Brain microvascular endothelial cell (primary cell): ENCODE measurements at regions not wholly inside any gene's neighbourhood (a gene's known extent, or its start where the extent isn't known, plus 50 kb on each side); places are given as distances from the start of the nearest gene placed in this dataset.
"Not testable (repeated sequence)": the region's sequence is repeated elsewhere in the genome, so short reads cannot be mapped to it uniquely, and the experiment has no call there.

Experiments
- DNase-seq: peaks from one replicate; pipeline ENCODE4 v3.0.0-alpha.2; 2020
- H3K27ac ChIP-seq: fragments of 250-450 bp; sonication (Bioruptor Pico); 2 replicates; pipeline ENCODE4 v1.5.1; 2020; ENCODE audit warnings: mild to moderate bottlenecking, moderate library complexity
- H3K27me3 ChIP-seq: fragments of 250-450 bp; sonication (Bioruptor Pico); replicated peaks from 2 replicates; pipeline ENCODE4 v1.5.1; 2020; ENCODE audit warnings: mild to moderate bottlenecking
- H3K36me3 ChIP-seq: fragments of 250-450 bp; sonication (Bioruptor Pico); replicated peaks from 2 replicates; pipeline ENCODE4 v1.5.1; 2020; ENCODE audit warnings: mild to moderate bottlenecking
- H3K4me3 ChIP-seq: 2 replicates; pipeline ENCODE4 v1.5.1; 2011; ENCODE audit warnings: low read depth, mild to moderate bottlenecking, control low read depth, low read length, moderate library complexity
- CTCF ChIP-seq: IDR thresholded peaks from 2 replicates; pipeline ENCODE4 v1.5.1; 2011; ENCODE audit warnings: low read depth, mild to moderate bottlenecking, moderate library complexity, low read length, control low read depth, inconsistent platforms; ENCODE audit errors: missing control alignments
- in situ Hi-C: cut with HindIII; loops from 2 replicates; pipeline ENCODE4 v1.10.0; 2017; ENCODE audit warnings: low sequenced_read_pairs, low pct_ligation_motif_present

DNA sequence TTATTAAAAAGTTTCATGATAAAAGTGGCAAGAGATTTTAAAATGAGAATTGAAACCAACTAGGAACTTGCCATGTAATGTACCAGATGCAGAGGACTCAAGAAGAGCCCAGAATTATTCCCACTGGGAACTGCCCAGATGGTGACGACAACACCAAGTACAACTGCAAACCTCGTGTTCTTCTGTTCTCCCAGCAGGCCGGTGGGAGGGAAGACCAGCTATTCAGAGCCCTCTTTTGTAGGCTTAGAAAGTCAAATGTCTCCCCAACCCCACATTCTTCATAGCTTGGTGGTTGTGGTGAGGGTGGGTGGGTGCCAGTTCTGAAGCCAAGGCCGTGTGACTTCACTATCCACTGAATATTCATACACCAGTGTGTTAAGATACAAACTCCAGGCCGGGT lies 54.3 kb upstream of the ITGB1 start:
- no peak for TF ChIP-seq CTCF
- Histone ChIP-seq H3K27ac (no peak overlapping the region), H3K27me3 (no peaks in the 10 kb centered on the region), H3K4me3 (no peak overlapping the region), H3K36me3 (no peaks in the 10 kb centered on the region)
- DNase-seq = no peak
- in situ Hi-C loops = loop anchor here (25.0 kb wide), 1 partner anchor 225 kb away; no protein-coding TSS in a partner anchor

- no peaks in the 10 kb centered on the region for H3K36me3 ChIP-seq
- H3K27me3 ChIP-seq = no peaks in the 10 kb centered on the region
- H3K4me3 ChIP-seq = no peak overlapping the region
- in situ Hi-C loops = loop anchor here (25.0 kb wide), 1 partner anchor 223 kb away; no protein-coding TSS in a partner anchor
- DNase-seq = peak; percentile 70
- H3K27ac ChIP-seq = peak overlapping the region; percentile 61
- TF ChIP-seq CTCF = peak; percentile 73
These were observed 52.4 kb upstream of the ITGB1 start for GRCh38 chr10:33010132-33011037.

- no peak overlapping the region for H3K4me3 ChIP-seq
- no peak for DNase-seq
- peak overlapping the region; percentile 61 for H3K27ac ChIP-seq
- no peaks in the 10 kb centered on the region for H3K36me3 ChIP-seq
- no peaks in the 10 kb centered on the region for H3K27me3 ChIP-seq
- no peak for TF ChIP-seq CTCF
- in situ Hi-C loops = loop anchor here (25.0 kb wide), 1 partner anchor 222 kb away; no protein-coding TSS in a partner anchor
These were observed 51.5 kb upstream of the ITGB1 start for GRCh38 chr10:33009244-33010131.

DNA sequence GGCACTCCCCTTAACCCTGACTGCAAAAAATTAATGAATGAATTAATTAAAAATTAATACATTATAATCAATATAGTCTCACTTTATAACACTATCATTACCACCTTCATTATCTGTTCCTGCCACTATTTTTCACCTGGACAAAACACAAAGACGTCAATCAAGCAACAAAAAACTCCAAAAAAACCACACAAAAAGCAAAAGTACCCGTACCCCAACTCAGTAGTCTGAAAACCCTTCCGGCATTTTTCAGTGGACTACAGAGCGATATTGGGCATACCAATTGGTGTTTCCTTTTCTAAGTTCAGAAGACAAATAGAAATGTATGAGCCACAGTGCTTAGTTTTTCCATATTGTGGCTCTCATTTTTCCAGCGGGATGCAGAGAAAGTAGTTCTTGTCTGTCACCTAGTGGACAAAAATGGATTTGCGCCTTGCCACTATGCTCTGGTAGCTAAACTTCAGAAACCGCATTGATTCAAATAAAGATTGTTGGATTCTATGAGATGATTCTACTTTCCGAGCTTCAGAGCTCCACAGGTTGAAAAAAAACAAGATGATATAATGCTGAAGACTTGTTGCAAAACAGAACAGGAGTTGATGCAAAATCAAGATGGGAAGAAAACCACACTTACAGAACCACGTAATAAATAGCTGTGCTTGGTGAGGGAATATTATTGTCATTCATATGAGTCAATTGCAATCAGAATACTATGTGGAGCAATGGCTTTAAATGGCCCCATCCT lies 50.6 kb upstream of the ITGB1 start:
- peak; percentile 92 for TF ChIP-seq CTCF
- Histone ChIP-seq H3K27me3 (no peaks in the 10 kb centered on the region), H3K4me3 (no peak overlapping the region), H3K36me3 (no peaks in the 10 kb centered on the region), H3K27ac (peak overlapping the region; percentile 61)
- in situ Hi-C loops = loop anchor here (25.0 kb wide), 1 partner anchor 221 kb away; no protein-coding TSS in a partner anchor
- peak; percentile 84 for DNase-seq

DNA sequence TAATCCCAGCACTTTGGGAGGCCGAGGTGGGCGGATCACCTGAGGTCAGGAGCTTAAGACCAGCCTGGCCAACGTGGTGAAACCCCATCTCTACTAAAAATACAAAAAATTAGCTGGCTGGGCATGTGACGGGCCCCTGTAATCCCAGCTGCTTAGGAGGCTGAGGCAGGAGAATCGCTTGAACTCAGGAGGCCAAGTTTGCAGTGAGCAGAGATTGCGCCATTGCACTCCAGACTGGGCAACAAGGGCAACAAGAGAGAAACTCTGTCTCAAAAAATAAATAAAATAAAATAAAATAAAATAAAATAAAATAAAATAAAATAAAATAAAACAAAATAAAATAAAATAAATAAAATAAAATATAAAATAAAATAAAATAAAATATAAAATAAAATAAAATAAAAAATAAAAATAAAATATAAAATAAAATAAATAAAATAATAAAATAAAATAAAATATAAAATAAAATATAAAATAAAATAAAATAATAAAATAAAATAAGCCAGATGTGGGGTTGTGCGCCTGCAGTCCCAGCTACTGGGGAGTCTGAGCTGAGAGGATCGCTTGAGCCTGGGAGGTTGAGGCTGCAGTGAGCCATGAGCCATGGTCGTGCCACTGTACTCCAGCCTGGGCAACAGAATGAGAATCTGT lies 49.8 kb upstream of the ITGB1 start:
- in situ Hi-C loops = loop anchor here (25.0 kb wide), 1 partner anchor 221 kb away; no protein-coding TSS in a partner anchor
- not testable (repeated sequence) for DNase-seq, H3K27me3 ChIP-seq, H3K27ac ChIP-seq, H3K4me3 ChIP-seq, H3K36me3 ChIP-seq
